Lower lobe of right lung (tissue), 2 donors: ENCODE measurements at regions not wholly inside any gene's neighbourhood (a gene's known extent, or its start where the extent isn't known, plus 50 kb on each side); places are given as distances from the start of the nearest gene placed in this dataset.

Experiments
- ATAC-seq, 2 donors: fragments of 200-7000 bp; cut with Tn5 transposase; one replicate each; pipeline ENCODE4 v1.9.1; 2020 to 2022; ENCODE audit warnings: mild to moderate bottlenecking in 2 of 2, moderate library complexity in 2 of 2
- DNase-seq: peaks from one replicate; pipeline ENCODE4 v3.0.0-alpha.2; 2020
- H3K27ac ChIP-seq: fragments of 200-600 bp; one replicate; pipeline ENCODE4 v1.8.0; 2022
- H3K27me3 ChIP-seq: fragments of 200-600 bp; one replicate; pipeline ENCODE4 v1.8.0; 2022; ENCODE audit warnings: low read depth
- H3K36me3 ChIP-seq: fragments of 200-600 bp; one replicate; pipeline ENCODE4 v1.8.0; 2022; ENCODE audit warnings: mild to moderate bottlenecking
- H3K4me1 ChIP-seq: fragments of 200-600 bp; one replicate; pipeline ENCODE4 v1.8.0; 2022
- H3K4me3 ChIP-seq: fragments of 200-600 bp; one replicate; pipeline ENCODE4 v1.8.0; 2022; ENCODE audit warnings: mild to moderate bottlenecking
- H3K9me3 ChIP-seq: fragments of 200-600 bp; one replicate; pipeline ENCODE4 v1.8.0; 2022
- CTCF ChIP-seq: fragments of 200-600 bp; IDR thresholded peaks from one replicate; pipeline ENCODE4 v1.8.0; 2022; ENCODE audit warnings: antibody characterized with exemption, mild to moderate bottlenecking
- intact Hi-C: fragments of 100-400 bp; cut with DNase I; formaldehyde crosslinking; loops from one replicate; pipeline ENCODE4 v1.11.0; 2022
- donor health status: DM: no; HTN: yes; CAD: no; lungs with severe emphysema.

DNA sequence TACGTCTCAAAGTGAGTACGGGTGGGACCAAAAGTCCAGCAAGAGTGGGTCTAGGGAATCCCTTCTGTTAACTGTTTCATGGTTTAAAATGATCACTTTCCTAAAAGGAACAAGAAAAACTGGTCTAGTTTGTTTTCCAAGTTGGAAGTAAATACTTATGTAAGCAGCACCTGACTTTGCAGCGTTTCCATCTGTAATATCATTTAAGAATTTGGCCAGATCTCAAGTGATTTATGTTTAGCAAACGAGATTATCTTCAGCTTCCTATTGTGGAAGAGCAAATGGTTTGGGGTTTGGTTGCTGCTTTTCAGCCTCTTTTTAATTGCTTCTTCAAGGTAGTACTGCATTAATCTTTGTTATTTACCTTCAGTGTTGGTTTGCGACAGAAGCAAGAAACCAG, 50.4 kb downstream of the FHIP1A start:
- Histone ChIP-seq H3K36me3 (no peaks in the 10 kb centered on the region), H3K9me3 (no peaks in the 10 kb centered on the region), H3K27me3 (no peaks in the 10 kb centered on the region), H3K27ac (no peak overlapping the region), H3K4me3 (no peak overlapping the region), H3K4me1 (no peaks in the 10 kb centered on the region)
- TF ChIP-seq CTCF = no peak
- intact Hi-C loops = no loop called here
- ATAC-seq = peak in 1 of 2 donors; percentile 37
- no peak for DNase-seq

GRCh38 chr4:151460434-151460833, 51.5 kb downstream of the FHIP1A start:
- no peak overlapping the region for H3K27ac ChIP-seq

GRCh38 chr4:151462554-151462953, 53.6 kb downstream of the FHIP1A start:
- TF ChIP-seq CTCF = no peak
- ATAC-seq = no peak
- no peak for DNase-seq
- intact Hi-C loops = no loop called here
- H3K4me1 ChIP-seq = no peaks in the 10 kb centered on the region
- no peaks in the 10 kb centered on the region for H3K27me3 ChIP-seq
- H3K4me3 ChIP-seq = no peak overlapping the region
- no peak overlapping the region for H3K27ac ChIP-seq
- no peaks in the 10 kb centered on the region for H3K36me3 ChIP-seq
- no peaks in the 10 kb centered on the region for H3K9me3 ChIP-seq

More at GRCh38 chr4:151460434-151460833, 51.5 kb downstream of the FHIP1A start:
- ATAC-seq (no peak), DNase-seq (no peak)
- TF ChIP-seq CTCF = no peak
- H3K9me3 ChIP-seq = no peaks in the 10 kb centered on the region
- intact Hi-C loops = no loop called here
- no peaks in the 10 kb centered on the region for H3K36me3 ChIP-seq
- no peaks in the 10 kb centered on the region for H3K4me1 ChIP-seq
- H3K4me3 ChIP-seq = no peak overlapping the region
- H3K27me3 ChIP-seq = no peaks in the 10 kb centered on the region

DNA sequence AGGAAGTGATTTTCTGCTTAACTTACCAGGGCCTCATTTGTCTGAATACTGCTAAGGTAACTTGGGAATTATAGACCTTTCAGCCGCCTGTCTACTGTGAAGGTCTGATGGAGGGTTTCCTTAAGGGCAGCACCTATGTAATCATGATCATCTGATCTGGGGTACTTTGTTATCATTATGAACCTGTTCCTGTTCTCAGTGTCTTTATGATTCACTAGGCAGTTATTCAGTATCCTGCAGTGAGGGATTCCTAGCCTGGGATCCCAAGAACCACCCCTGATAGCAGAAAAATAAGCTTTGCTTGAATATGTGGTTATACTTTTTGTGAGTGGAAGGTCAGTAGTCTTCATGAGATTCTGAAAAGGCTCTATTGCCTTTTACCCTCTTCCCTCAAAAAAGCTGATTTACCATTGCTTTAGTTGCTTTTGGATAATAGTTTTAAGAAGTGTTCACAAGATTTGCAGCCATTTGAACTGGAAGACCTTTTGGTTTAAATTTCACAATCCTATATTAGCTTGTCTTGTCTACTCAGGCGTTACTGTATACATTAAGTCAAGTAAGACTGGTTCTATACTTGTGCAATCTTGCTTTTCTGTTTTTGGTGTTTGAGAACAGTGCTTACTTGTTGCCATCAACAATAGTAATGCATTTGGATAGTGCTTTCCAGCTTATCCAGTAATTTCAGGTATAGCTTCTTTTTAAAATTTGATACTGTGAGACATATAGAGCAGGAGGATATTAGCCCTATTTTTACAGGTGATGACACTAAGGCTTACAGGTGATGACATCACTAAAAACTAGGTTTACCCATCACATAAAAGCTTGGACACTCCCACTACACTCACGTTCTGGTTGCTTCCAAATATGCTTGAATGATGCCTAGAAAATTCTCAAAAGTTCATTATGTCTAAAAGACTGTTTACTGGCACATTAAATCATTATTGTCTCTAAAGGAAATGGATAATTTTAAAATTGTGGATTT, 60.0 kb downstream of the FHIP1A start:
- intact Hi-C loops = no loop called here
- Histone ChIP-seq H3K27ac (no peak overlapping the region), H3K27me3 (no peaks in the 10 kb centered on the region), H3K36me3 (no peaks in the 10 kb centered on the region), H3K9me3 (no peaks in the 10 kb centered on the region), H3K4me3 (no peak overlapping the region), H3K4me1 (no peaks in the 10 kb centered on the region)
- ATAC-seq = no peak
- no peak for TF ChIP-seq CTCF
- no peak for DNase-seq

- DNase-seq (no peak), ATAC-seq (no peak)
- Histone ChIP-seq H3K27ac (no peak overlapping the region), H3K4me1 (no peaks in the 10 kb centered on the region), H3K36me3 (no peaks in the 10 kb centered on the region), H3K4me3 (no peak overlapping the region), H3K9me3 (no peaks in the 10 kb centered on the region), H3K27me3 (no peaks in the 10 kb centered on the region)
- intact Hi-C loops = no loop called here
- no peak for TF ChIP-seq CTCF
These were observed 61.0 kb downstream of the FHIP1A start for GRCh38 chr4:151469970-151470369.
